IPS-18a (cell line): ENCODE measurements at regions not wholly inside any gene's neighbourhood (a gene's known extent, or its start where the extent isn't known, plus 50 kb on each side); places are given as distances from the start of the nearest gene placed in this dataset.

Experiments
- H3K27ac ChIP-seq: one replicate; pipeline ENCODE4 v1.5.1; 2013; ENCODE audit warnings: low read length
- H3K27me3 ChIP-seq: one replicate; pipeline ENCODE4 v1.6.1; 2013; ENCODE audit warnings: mild to moderate bottlenecking, low read length; ENCODE audit not compliant: control insufficient read depth, insufficient read depth
- H3K36me3 ChIP-seq: one replicate; pipeline ENCODE4 v1.6.1; 2013; ENCODE audit warnings: low read depth, low read length; ENCODE audit not compliant: control insufficient read depth
- H3K4me1 ChIP-seq: one replicate; pipeline ENCODE4 v1.6.1; 2013; ENCODE audit warnings: low read depth, low read length; ENCODE audit not compliant: control insufficient read depth
- H3K4me3 ChIP-seq: one replicate; pipeline ENCODE4 v1.5.1; 2013; ENCODE audit warnings: low read length
- H3K9ac ChIP-seq: one replicate; pipeline ENCODE4 v1.6.1; 2013; ENCODE audit warnings: mild to moderate bottlenecking, low read length, moderate library complexity
- H3K9me3 ChIP-seq: one replicate; pipeline ENCODE4 v1.6.1; 2013; ENCODE audit warnings: low read depth, low read length; ENCODE audit not compliant: control insufficient read depth

DNA sequence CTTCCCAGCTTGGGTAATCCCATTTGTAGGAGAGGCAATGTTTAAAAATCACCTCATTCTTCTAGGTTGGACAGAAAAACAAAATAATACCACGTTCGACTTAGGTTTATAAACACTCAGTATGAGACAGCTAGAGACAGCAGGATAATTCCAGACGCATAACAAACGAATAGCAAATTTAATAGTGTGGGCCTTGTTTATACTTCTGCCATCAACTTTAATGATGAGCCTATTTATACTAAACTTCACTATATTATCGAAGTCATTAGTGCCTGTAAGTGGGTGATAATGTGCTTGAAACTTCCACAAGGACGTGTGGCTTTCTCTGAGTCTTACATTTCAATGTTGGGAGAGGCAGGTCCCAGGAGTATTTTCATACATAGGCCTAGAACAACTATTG lies 255.7 kb upstream of the PPARGC1A start:
- H3K4me1 ChIP-seq: no peaks in the 10 kb centered on the region
- no peaks in the 10 kb centered on the region for H3K27me3 ChIP-seq
- H3K36me3 ChIP-seq: no peaks in the 10 kb centered on the region

DNA sequence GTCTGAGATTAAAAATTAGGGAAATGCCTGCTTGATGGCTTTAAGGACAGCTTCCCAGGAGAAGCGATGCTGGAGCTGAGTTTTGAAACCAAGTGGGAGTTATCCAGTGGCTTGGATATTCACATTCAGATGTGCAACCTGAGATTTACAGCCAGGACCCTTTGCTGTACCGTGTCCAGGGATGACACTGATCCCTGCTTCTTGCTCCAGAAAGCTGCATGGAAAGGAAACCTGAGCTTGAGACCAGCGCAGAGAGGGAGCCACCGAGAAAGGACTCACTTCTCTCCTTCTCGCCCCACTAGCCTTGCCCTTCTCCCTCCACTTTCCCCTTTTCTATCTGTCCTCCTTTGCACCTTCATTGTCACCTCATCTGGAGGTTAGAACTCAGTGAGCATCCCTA lies 254.5 kb upstream of the PPARGC1A start:
- Histone ChIP-seq H3K9ac (no peak overlapping the region), H3K4me1 (no peaks in the 10 kb centered on the region), H3K27me3 (no peaks in the 10 kb centered on the region), H3K36me3 (no peaks in the 10 kb centered on the region), H3K4me3 (no peak overlapping the region), H3K27ac (no peak overlapping the region), H3K9me3 (no peaks in the 10 kb centered on the region)

More for the DNA sequence above, 255.7 kb upstream of the PPARGC1A start:
- Histone ChIP-seq H3K27ac (no peak overlapping the region), H3K9me3 (no peaks in the 10 kb centered on the region), H3K9ac (no peak overlapping the region), H3K4me3 (no peak overlapping the region)

GRCh38 chr4:24143741-24144140 lies 253.9 kb upstream of the PPARGC1A start:
- Histone ChIP-seq H3K36me3 (no peaks in the 10 kb centered on the region), H3K4me3 (no peak overlapping the region), H3K27ac (no peak overlapping the region), H3K27me3 (no peaks in the 10 kb centered on the region), H3K9ac (no peak overlapping the region), H3K4me1 (no peaks in the 10 kb centered on the region), H3K9me3 (no peaks in the 10 kb centered on the region)

DNA sequence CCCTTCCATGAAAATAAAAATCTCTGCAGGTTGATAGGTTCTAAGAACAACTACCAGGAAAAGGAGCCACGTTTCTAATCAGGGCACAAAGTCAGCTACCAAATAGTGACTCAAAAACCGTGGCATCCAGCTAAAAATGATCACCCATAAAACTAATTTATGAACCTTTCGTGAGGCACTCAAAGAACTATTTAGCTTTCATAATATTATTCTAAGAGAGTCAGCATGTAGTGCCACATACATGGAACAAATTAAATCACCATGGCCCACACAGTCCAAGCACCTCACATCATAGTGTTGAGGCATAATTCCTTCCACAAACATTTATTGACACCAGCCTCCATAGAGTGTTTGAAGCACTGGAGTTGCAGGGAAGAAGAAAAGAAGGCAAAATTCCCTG lies 252.0 kb upstream of the PPARGC1A start:
- H3K9ac ChIP-seq: no peak overlapping the region
- no peaks in the 10 kb centered on the region for H3K36me3 ChIP-seq
- H3K9me3 ChIP-seq: no peaks in the 10 kb centered on the region
- H3K4me3 ChIP-seq: no peak overlapping the region
- H3K27me3 ChIP-seq: no peaks in the 10 kb centered on the region
- H3K27ac ChIP-seq: no peak overlapping the region
- peaks cover 4% of the 10 kb centered on the region for H3K4me1 ChIP-seq

DNA sequence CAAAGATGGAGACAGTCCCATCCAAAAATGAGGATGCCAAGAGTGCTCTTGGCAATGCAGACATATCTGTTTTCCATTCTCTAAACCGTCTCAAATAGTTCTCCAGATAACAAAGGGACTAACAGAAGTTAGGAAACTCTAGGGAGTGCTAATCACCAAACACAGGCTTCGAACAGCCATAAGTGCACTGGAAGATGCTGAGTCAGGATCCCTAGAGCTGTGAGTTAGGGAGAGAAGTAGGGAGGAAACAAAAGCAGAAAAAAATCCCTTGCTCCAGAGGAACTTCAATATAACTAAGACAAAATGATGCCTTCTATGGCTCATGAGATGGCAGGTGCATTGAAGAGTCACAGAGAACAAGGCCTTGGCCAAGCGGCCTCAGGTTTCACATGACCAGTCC lies 251.0 kb upstream of the PPARGC1A start:
- no peaks in the 10 kb centered on the region for H3K9me3 ChIP-seq
- no peak overlapping the region for H3K27ac ChIP-seq
- H3K36me3 ChIP-seq: no peaks in the 10 kb centered on the region
- no peak overlapping the region for H3K9ac ChIP-seq
- H3K4me1 ChIP-seq: peaks cover 4% of the 10 kb centered on the region
- H3K4me3 ChIP-seq: no peak overlapping the region
- H3K27me3 ChIP-seq: no peaks in the 10 kb centered on the region

- H3K36me3 ChIP-seq: no peaks in the 10 kb centered on the region
- no peaks in the 10 kb centered on the region for H3K27me3 ChIP-seq
- no peak overlapping the region for H3K4me3 ChIP-seq
- H3K9me3 ChIP-seq: no peaks in the 10 kb centered on the region
- no peak overlapping the region for H3K27ac ChIP-seq
- H3K4me1 ChIP-seq: peaks cover 4% of the 10 kb centered on the region
- no peak overlapping the region for H3K9ac ChIP-seq
Measured at GRCh38 chr4:24137671-24138601, 248.1 kb upstream of the PPARGC1A start.

GRCh38 chr4:24131954-24132673 lies 242.3 kb upstream of the PPARGC1A start:
- Histone ChIP-seq H3K4me1 (no peaks in the 10 kb centered on the region), H3K9me3 (no peaks in the 10 kb centered on the region), H3K27ac (no peak overlapping the region), H3K27me3 (no peaks in the 10 kb centered on the region), H3K36me3 (no peaks in the 10 kb centered on the region), H3K4me3 (no peak overlapping the region), H3K9ac (no peak overlapping the region)

- H3K4me3 ChIP-seq: no peak overlapping the region
- H3K4me1 ChIP-seq: no peaks in the 10 kb centered on the region
- H3K9ac ChIP-seq: no peak overlapping the region
- no peaks in the 10 kb centered on the region for H3K9me3 ChIP-seq
- no peak overlapping the region for H3K27ac ChIP-seq
- H3K36me3 ChIP-seq: no peaks in the 10 kb centered on the region
- no peaks in the 10 kb centered on the region for H3K27me3 ChIP-seq
Measured at GRCh38 chr4:24130637-24131036, 240.8 kb upstream of the PPARGC1A start.

DNA sequence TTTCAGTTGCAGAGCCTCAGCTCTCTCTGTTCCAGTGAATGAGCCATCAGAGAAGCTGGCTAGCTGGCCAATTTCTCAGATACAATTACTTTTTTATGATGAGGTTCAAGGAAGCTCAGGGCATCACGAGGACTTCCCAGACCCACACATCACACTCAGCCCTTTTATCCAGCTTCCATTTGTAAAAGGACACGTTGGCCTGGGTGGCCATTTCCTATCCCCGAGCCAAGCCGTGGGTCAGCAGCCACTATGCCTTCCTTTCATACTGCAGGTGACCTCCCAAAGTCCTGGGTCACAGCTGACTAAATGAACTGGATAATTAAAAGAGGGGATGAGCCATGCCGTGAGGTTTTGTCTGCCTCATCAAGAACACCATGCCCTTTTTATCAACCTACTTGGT lies 236.9 kb upstream of the PPARGC1A start:
- Histone ChIP-seq H3K27ac (no peak overlapping the region), H3K4me3 (no peak overlapping the region), H3K9ac (no peak overlapping the region), H3K9me3 (no peaks in the 10 kb centered on the region), H3K27me3 (no peaks in the 10 kb centered on the region), H3K36me3 (no peaks in the 10 kb centered on the region), H3K4me1 (no peaks in the 10 kb centered on the region)

- H3K36me3 ChIP-seq: no peaks in the 10 kb centered on the region
Measured at GRCh38 chr4:24121395-24122175, 231.7 kb upstream of the PPARGC1A start.

DNA sequence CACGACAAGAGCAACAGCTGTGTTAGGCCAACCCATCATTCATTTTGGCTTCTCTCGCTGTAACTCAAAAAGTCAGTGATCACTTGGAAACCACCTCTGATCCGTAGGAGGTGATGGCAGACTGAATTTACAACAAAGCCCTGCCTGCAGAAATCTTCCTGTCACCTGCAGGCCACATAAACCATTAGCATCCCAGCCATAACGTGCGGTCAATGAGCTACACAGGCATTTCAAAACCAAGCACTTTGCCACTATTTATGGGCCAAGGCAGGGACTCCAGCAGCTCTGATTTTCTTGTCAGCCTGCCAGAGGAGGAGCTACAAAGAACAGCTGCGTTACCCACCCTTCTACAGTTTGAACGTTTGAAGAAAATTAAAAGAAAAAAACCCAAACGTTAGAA lies 228.1 kb upstream of the PPARGC1A start:
- H3K9me3 ChIP-seq: no peaks in the 10 kb centered on the region
- no peak overlapping the region for H3K9ac ChIP-seq
- H3K4me3 ChIP-seq: no peak overlapping the region
- no peaks in the 10 kb centered on the region for H3K36me3 ChIP-seq
- H3K27me3 ChIP-seq: no peaks in the 10 kb centered on the region
- H3K4me1 ChIP-seq: no peaks in the 10 kb centered on the region
- H3K27ac ChIP-seq: no peak overlapping the region

More at GRCh38 chr4:24121395-24122175, 231.7 kb upstream of the PPARGC1A start:
- Histone ChIP-seq H3K27ac (no peak overlapping the region), H3K9me3 (no peaks in the 10 kb centered on the region), H3K9ac (no peak overlapping the region), H3K4me3 (no peak overlapping the region), H3K27me3 (no peaks in the 10 kb centered on the region), H3K4me1 (no peaks in the 10 kb centered on the region)
